Adrenal gland (tissue), 9 donors: ENCODE measurements at regions not wholly inside any gene's neighbourhood (a gene's known extent, or its start where the extent isn't known, plus 50 kb on each side); places are given as distances from the start of the nearest gene placed in this dataset.
A peak's percentile ranks its signal among the peaks of the same experiment; 100 is the strongest.

Source experiments
- DNase-seq, 7 donors: peaks; one replicate each; pipeline ENCODE4 v3.0.0-alpha.2; 2019 to 2020
- H3K27ac ChIP-seq, 5 donors: fragments of 200-600 bp; sonication (generic) in 4 of 5; 1 replicate in 3 of 5; 2 replicates in 2 of 5; pipeline versions ENCODE4 v1.5.1 to v1.8.0; 2016 to 2020; ENCODE audit warnings: mild to moderate bottlenecking in 1 of 5
- H3K27me3 ChIP-seq: fragments of 200-600 bp; 2 replicates; pipeline ENCODE4 v1.8.0; 2021
- H3K36me3 ChIP-seq, 2 donors: fragments of 200-600 bp; replicated peaks in 1 of 2; 1 replicate in 1 of 2; 2 replicates in 1 of 2; pipeline versions ENCODE4 v1.5.1 to v1.8.0; 2018 to 2022
- H3K4me1 ChIP-seq, 2 donors: fragments of 200-600 bp; replicated peaks in 1 of 2; 1 replicate in 1 of 2; 2 replicates in 1 of 2; pipeline versions ENCODE4 v1.5.1 to v1.8.0; 2018 to 2021
- H3K4me3 ChIP-seq, 4 donors: fragments of 200-600 bp; sonication (generic) in 3 of 4; one replicate each; pipeline ENCODE4 v1.5.1; 2016 to 2018
- H3K9me3 ChIP-seq, 3 donors: fragments of 200-600 bp; sonication (generic) in 1 of 3; replicated peaks in 1 of 3; 1 replicate in 2 of 3; 2 replicates in 1 of 3; pipeline versions ENCODE4 v1.5.1 to v1.8.0; 2016 to 2021
- POLR2A ChIP-seq, 2 donors: fragments of 450-650 bp; IDR thresholded peaks; one replicate each; pipeline ENCODE4 v1.6.1; 2017; ENCODE audit warnings: antibody characterized with exemption in 2 of 2, mild to moderate bottlenecking in 2 of 2, moderate library complexity in 1 of 2
- WGBS, 4 donors: extraction: QIAGEN DNeasy Blood & Tissue Kit in 2 of 4; methylation state at CpG; one replicate each; pipeline versions ENCODE4 v1.1.5 to v1.1.7; 2013 to 2017; 5-methylcytosine and 5-hydroxymethylcytosine counted together
- intact Hi-C, 2 donors: fragments of 100-400 bp; cut with DNase I; formaldehyde crosslinking; loops; one replicate each; pipeline versions ENCODE4 v1.14.1 to v1.15.0; 2022 to 2023
- TF ChIP-seq, protein P1 (sequence below), 6 experiments: fragments of 450-650 bp in 4 of 6; fragments of 200-600 bp in 2 of 6; sonication (generic) in 1 of 6; IDR thresholded peaks; 1 replicate in 5 of 6; 2 replicates in 1 of 6; pipeline versions ENCODE4 v1.5.1 to v1.8.0; 2016 to 2021; ENCODE audit warnings: antibody characterized with exemption in 6 of 6, mild to moderate bottlenecking in 2 of 6, moderate library complexity in 1 of 6
- donor health status: healthy with polysubstance abuse.
- donor health status: Bipolar disorder and iron deficiency.
- donor health status: DM: yes; HTN: yes; CAD: no.
- donor health status: DM: no; HTN: no; CAD: no.
- donor health status: DM: no; HTN: no; CAD: no.

- Histone ChIP-seq H3K27me3 (no peaks in the 10 kb centered on the region), H3K27ac (no peak overlapping the region), H3K4me1 (no peaks in the 10 kb centered on the region), H3K4me3 (no peak overlapping the region), H3K36me3 (no peaks in the 10 kb centered on the region), H3K9me3 (no peaks in the 10 kb centered on the region)
- DNase-seq = no peak
- intact Hi-C loops = no loop called here
- WGBS, 4 donors = 81 to 90% (median 84%) methylated on average over 2 of the region's 2 CpGs
- TF ChIP-seq, protein P1, sequence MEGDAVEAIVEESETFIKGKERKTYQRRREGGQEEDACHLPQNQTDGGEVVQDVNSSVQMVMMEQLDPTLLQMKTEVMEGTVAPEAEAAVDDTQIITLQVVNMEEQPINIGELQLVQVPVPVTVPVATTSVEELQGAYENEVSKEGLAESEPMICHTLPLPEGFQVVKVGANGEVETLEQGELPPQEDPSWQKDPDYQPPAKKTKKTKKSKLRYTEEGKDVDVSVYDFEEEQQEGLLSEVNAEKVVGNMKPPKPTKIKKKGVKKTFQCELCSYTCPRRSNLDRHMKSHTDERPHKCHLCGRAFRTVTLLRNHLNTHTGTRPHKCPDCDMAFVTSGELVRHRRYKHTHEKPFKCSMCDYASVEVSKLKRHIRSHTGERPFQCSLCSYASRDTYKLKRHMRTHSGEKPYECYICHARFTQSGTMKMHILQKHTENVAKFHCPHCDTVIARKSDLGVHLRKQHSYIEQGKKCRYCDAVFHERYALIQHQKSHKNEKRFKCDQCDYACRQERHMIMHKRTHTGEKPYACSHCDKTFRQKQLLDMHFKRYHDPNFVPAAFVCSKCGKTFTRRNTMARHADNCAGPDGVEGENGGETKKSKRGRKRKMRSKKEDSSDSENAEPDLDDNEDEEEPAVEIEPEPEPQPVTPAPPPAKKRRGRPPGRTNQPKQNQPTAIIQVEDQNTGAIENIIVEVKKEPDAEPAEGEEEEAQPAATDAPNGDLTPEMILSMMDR (IDR thresholded peaks at IDR 0.05) = no peak
- TF ChIP-seq POLR2A (IDR thresholded peaks at IDR 0.05) = no peak
These were observed 204.2 kb upstream of the PIK3R1 start for GRCh38 chr5:68011259-68011760.

DNA sequence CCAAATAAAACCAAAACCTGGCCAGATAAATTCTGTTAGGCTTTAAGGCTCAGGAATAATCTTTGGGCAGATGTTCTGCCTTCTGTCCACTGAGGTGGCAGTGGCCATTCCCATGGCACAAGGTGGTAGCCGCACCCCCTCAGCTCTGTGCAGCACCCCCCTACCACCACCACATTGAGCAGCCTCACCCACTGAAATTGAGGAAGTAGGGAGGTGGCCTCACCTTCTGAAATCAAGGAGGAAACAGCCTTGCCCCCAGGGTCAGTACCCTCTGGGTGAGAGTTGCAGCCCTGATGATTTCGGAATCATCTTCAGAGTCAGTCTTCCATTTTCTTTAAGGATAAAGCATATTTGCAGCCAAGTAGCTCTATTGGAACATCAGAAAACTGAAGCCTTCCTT is 204.8 kb upstream of the PIK3R1 start:
- H3K4me3 ChIP-seq = no peak overlapping the region
- WGBS, 4 donors = 73 to 100% (median 85%) methylated on average over 2 of the region's 2 CpGs
- no peak overlapping the region for H3K27ac ChIP-seq
- intact Hi-C loops = no loop called here
- H3K9me3 ChIP-seq = no peaks in the 10 kb centered on the region
- no peak for DNase-seq
- H3K36me3 ChIP-seq = no peaks in the 10 kb centered on the region
- no peaks in the 10 kb centered on the region for H3K4me1 ChIP-seq
- no peaks in the 10 kb centered on the region for H3K27me3 ChIP-seq
- TF ChIP-seq POLR2A (IDR thresholded peaks at IDR 0.05) = no peak
- TF ChIP-seq, protein P1 (IDR thresholded peaks at IDR 0.05) = no peak

- H3K27me3 ChIP-seq = no peaks in the 10 kb centered on the region
- TF ChIP-seq, protein P1 (IDR thresholded peaks at IDR 0.05) = no peak
- intact Hi-C loops = no loop called here
- H3K9me3 ChIP-seq = no peaks in the 10 kb centered on the region
- no peak overlapping the region for H3K27ac ChIP-seq
- no peaks in the 10 kb centered on the region for H3K36me3 ChIP-seq
- no peak overlapping the region for H3K4me3 ChIP-seq
- DNase-seq = peak in 6 of 7 donors; percentile 37 to 80 (median 58)
- no peaks in the 10 kb centered on the region for H3K4me1 ChIP-seq
- WGBS, 4 donors = 53 to 61% (median 59%) methylated on average over 3 of the region's 3 CpGs
These were observed 208.1 kb upstream of the PIK3R1 start for GRCh38 chr5:68007451-68007850.

DNA sequence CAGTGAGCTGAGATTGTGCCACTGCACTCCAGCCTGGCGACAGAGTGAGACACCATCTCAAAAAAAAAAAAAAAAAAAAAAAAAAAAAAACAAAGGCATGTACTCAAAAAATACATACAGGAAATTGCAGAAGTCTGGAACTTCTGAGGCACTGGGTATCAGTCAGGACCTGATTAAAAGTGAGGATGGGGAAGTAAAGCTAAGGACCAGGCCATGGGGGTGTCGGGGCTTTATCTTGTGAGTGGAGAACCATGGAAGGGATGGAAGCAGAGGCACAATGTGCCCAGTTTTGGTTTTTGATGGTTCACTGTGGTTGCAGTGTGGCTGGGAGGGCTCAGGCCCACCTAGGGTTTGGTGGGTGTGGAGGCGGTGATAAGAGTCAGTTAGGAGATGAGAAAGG is 212.7 kb upstream of the PIK3R1 start:
- 74 to 89% (median 80%) methylated on average over 3 of the region's 3 CpGs for WGBS, 4 donors
- no peaks in the 10 kb centered on the region for H3K9me3 ChIP-seq
- intact Hi-C loops = no loop called here

More for the DNA sequence above, 212.7 kb upstream of the PIK3R1 start:
- no peak overlapping the region for H3K27ac ChIP-seq
- TF ChIP-seq POLR2A (IDR thresholded peaks at IDR 0.05) = no peak
- TF ChIP-seq, protein P1 (IDR thresholded peaks at IDR 0.05) = no peak
- H3K27me3 ChIP-seq = no peaks in the 10 kb centered on the region
- H3K36me3 ChIP-seq = no peaks in the 10 kb centered on the region
- no peak overlapping the region for H3K4me3 ChIP-seq
- H3K4me1 ChIP-seq = peaks cover 0 to 13% of the 10 kb centered on the region in 2 donors
- no peak for DNase-seq
